IMR-90 (cell line): ENCODE measurements at regions not wholly inside any gene's neighbourhood (a gene's known extent, or its start where the extent isn't known, plus 50 kb on each side); places are given as distances from the start of the nearest gene placed in this dataset.

Experiments
- ATAC-seq: fragments of 200-7000 bp; cut with Tn5 transposase; 2 replicates; pipeline ENCODE4 v1.9.1; 2020; ENCODE audit warnings: low read depth, mild to moderate bottlenecking, moderate library complexity
- BruUV-seq: library from RNA; stranded (reverse); fragments of 400-500 nt; replicated peaks from 2 replicates; lab custom pipeline; 2021; lab: Mats Ljungman, UMichigan
- CTCF ChIA-PET: fragments of 300-600 bp; formaldehyde crosslinking; extraction: SDS; loops from one replicate; lab custom pipeline; 2021; ENCODE audit warnings: antibody characterized with exemption; lab: Yijun Ruan, JAX
- POLR2A ChIA-PET: fragments of 300-600 bp; sonication (Branson Sonifier 250); formaldehyde crosslinking; loops from one replicate; lab custom pipeline; 2022; ENCODE audit warnings: antibody characterized with exemption; ENCODE audit not compliant: unreplicated experiment; lab: Charles Lee
- DNase-seq: peaks from one replicate; pipeline ENCODE4 v3.0.0; 2013
- H2AFZ ChIP-seq: replicated peaks from 2 replicates; pipeline ENCODE3; 2013; ENCODE audit warnings: low read length, mild to moderate bottlenecking; ENCODE audit not compliant: poor library complexity
- H2AK5ac ChIP-seq: 2 replicates; pipeline ENCODE4 v1.6.1; 2013; ENCODE audit warnings: low read depth, low read length, inconsistent platforms
- H2AK9ac ChIP-seq: replicated peaks from 2 replicates; pipeline ENCODE3; 2013; ENCODE audit warnings: mild to moderate bottlenecking, low read depth, low read length, moderate library complexity; ENCODE audit not compliant: poor library complexity
- H2BK120ac ChIP-seq: 2 replicates; pipeline ENCODE4 v1.6.1; 2013; ENCODE audit warnings: low read depth, low read length, inconsistent platforms
- H2BK15ac ChIP-seq: 3 replicates; pipeline ENCODE4 v1.6.1; 2013; ENCODE audit warnings: low read depth, low read length, inconsistent platforms
- H2BK20ac ChIP-seq: 2 replicates; pipeline ENCODE4 v1.6.1; 2013; ENCODE audit warnings: low read depth, mild to moderate bottlenecking, inconsistent platforms, low read length, moderate library complexity
- H2BK5ac ChIP-seq: 2 replicates; pipeline ENCODE4 v1.6.1; 2013; ENCODE audit warnings: mild to moderate bottlenecking, low read depth, low read length, inconsistent platforms; ENCODE audit not compliant: poor library complexity, severe bottlenecking
- H3K14ac ChIP-seq: replicated peaks from 2 replicates; pipeline ENCODE4 v1.6.1; 2013; ENCODE audit warnings: low read depth, low read length, inconsistent platforms
- H3K18ac ChIP-seq: 2 replicates; pipeline ENCODE4 v1.6.1; 2013; ENCODE audit warnings: low read depth, low read length, control low read depth
- H3K23ac ChIP-seq: 2 replicates; pipeline ENCODE4 v1.6.1; 2013; ENCODE audit warnings: low read depth, low read length, inconsistent platforms
- H3K27ac ChIP-seq: 2 replicates; pipeline ENCODE4 v1.5.1; 2013; ENCODE audit warnings: mild to moderate bottlenecking, control low read depth, low read length; ENCODE audit not compliant: insufficient read depth
- H3K27me3 ChIP-seq: 2 replicates; pipeline ENCODE4 v1.6.1; 2013; ENCODE audit warnings: low read length; ENCODE audit not compliant: control insufficient read depth, insufficient read depth
- H3K36me3 ChIP-seq: 2 replicates; pipeline ENCODE4 v1.6.1; 2013; ENCODE audit warnings: low read length, mixed read lengths; ENCODE audit not compliant: control insufficient read depth, insufficient read depth
- H3K4ac ChIP-seq: 2 replicates; pipeline ENCODE4 v1.6.1; 2013; ENCODE audit warnings: low read depth, low read length, inconsistent platforms
- H3K4me1 ChIP-seq: 2 replicates; pipeline ENCODE4 v1.6.1; 2013; ENCODE audit warnings: low read length, mixed read lengths; ENCODE audit not compliant: control insufficient read depth, insufficient read depth
- H3K4me2 ChIP-seq: 2 replicates; pipeline ENCODE4 v1.6.1; 2013; ENCODE audit warnings: low read depth, mild to moderate bottlenecking, control low read depth, low read length, moderate library complexity
- H3K4me3 ChIP-seq: 2 replicates; pipeline ENCODE4 v1.5.1; 2013; ENCODE audit warnings: low read depth, mild to moderate bottlenecking, control low read depth, low read length, moderate library complexity; ENCODE audit not compliant: insufficient read depth
- H3K56ac ChIP-seq: 2 replicates; pipeline ENCODE4 v1.6.1; 2013; ENCODE audit warnings: low read length, inconsistent platforms; ENCODE audit not compliant: insufficient read depth; ENCODE audit errors: extremely low read depth
- H3K79me1 ChIP-seq, 2 experiments: 2 replicates each; pipeline ENCODE4 v1.6.1; 2013; ENCODE audit warnings: low read length in 2 of 2, inconsistent platforms in 1 of 2, low read depth in 1 of 2
- H3K9ac ChIP-seq: 2 replicates; pipeline ENCODE4 v1.6.1; 2013; ENCODE audit warnings: low read depth, low read length, control low read depth
- H3K9me1 ChIP-seq: 2 replicates; pipeline ENCODE4 v1.6.1; 2013; ENCODE audit warnings: low read length, inconsistent platforms; ENCODE audit not compliant: insufficient read depth
- H3K9me3 ChIP-seq: 2 replicates; pipeline ENCODE4 v1.6.1; 2013; ENCODE audit warnings: low read length; ENCODE audit not compliant: control insufficient read depth, insufficient read depth
- H4K20me1 ChIP-seq: 2 replicates; pipeline ENCODE4 v1.6.1; 2013; ENCODE audit warnings: low read length, inconsistent platforms; ENCODE audit not compliant: insufficient read depth
- H4K5ac ChIP-seq: 2 replicates; pipeline ENCODE4 v1.6.1; 2013; ENCODE audit warnings: mild to moderate bottlenecking, low read depth, low read length, control low read depth
- H4K8ac ChIP-seq, 2 experiments: 2 replicates each; pipeline ENCODE4 v1.6.1; 2013; ENCODE audit warnings: low read depth in 2 of 2, low read length in 2 of 2, control low read depth in 1 of 2, inconsistent platforms in 1 of 2
- H4K91ac ChIP-seq: 2 replicates; pipeline ENCODE4 v1.6.1; 2013; ENCODE audit warnings: low read depth, low read length, inconsistent platforms; ENCODE audit not compliant: insufficient read depth
- FOS ChIP-seq: fragments of 150-350 bp; IDR thresholded peaks from 2 replicates; pipeline ENCODE4 v1.6.1; 2016; ENCODE audit warnings: low read depth, low read length
- RAD21 ChIP-seq: IDR thresholded peaks from 2 replicates; pipeline ENCODE4 v1.6.1; 2012; ENCODE audit warnings: low read length, improper control_type of control experiment
- dilution Hi-C: fragments of 300-500 bp; cut with HindIII; formaldehyde crosslinking; loops from one replicate; pipeline ENCODE4 v1.14.3; 2018; ENCODE audit warnings: low sequenced_read_pairs; ENCODE audit not compliant: unreplicated experiment
- in situ Hi-C: fragments of 300-500 bp; cut with MboI; formaldehyde crosslinking; loops from 3 replicates; pipeline ENCODE4 v1.14.3; 2019; ENCODE audit warnings: low sequenced_read_pairs, inconsistent platforms, mixed read lengths
- intact Hi-C: fragments of 100-400 bp; cut with micrococcal nuclease; formaldehyde crosslinking; loops from 2 replicates; pipeline ENCODE4 v1.10.0; 2022

GRCh38 chr5:143896966-143897365 lies 85.0 kb downstream of the HMHB1 start:
- Histone ChIP-seq H3K4me2 (peak overlapping the region; percentile 10; the same call in 1 of the 2 replicates), H3K36me3 (no peaks in the 10 kb centered on the region), H2AK5ac (no peak overlapping the region), H3K23ac (no peak overlapping the region; the same call in 1 of the 2 replicates), H2BK20ac (no peak overlapping the region), H4K20me1 (no peaks in the 10 kb centered on the region), H3K27ac (no peak overlapping the region), H2AFZ (no peak overlapping the region), H3K56ac (no peak overlapping the region), H4K8ac (peak overlapping the region in 1 of 2 experiments; percentile 7; a peak in 1 of 4 replicates), H3K27me3 (no peaks in the 10 kb centered on the region), H3K9me3 (no peaks in the 10 kb centered on the region), H2AK9ac (no peak overlapping the region), H4K5ac (no peak overlapping the region), H3K9me1 (peaks cover 5% of the 10 kb centered on the region), H2BK5ac (peak overlapping the region; percentile 6), H2BK15ac (no peak overlapping the region), H3K18ac (peak overlapping the region; percentile 47; the same call in 1 of the 2 replicates), H3K4me1 (peaks cover 6% of the 10 kb centered on the region; the same call in 1 of the 2 replicates), H3K9ac (no peak overlapping the region), H2BK120ac (peak overlapping the region; percentile 11; the same call in 1 of the 2 replicates), H3K4me3 (no peak overlapping the region), H4K91ac (no peak overlapping the region), H3K14ac (no peak overlapping the region), H3K4ac (peak overlapping the region; percentile 5; the same call in 1 of the 2 replicates), H3K79me1 (no peaks in the 10 kb centered on the region)
- ATAC-seq, result peak; percentile 95
- intact Hi-C loops, result no loop called here
- POLR2A ChIA-PET, result no interaction called here
- in situ Hi-C loops, result no loop called here
- TF ChIP-seq FOS (peak; percentile 80), RAD21 (no peak)
- CTCF ChIA-PET, result interaction anchor here (0.6 kb wide), 1 partner anchor 108 kb away, joined by 3 read pairs; no protein-coding TSS in a partner anchor
- no TSS peak for BruUV-seq
- dilution Hi-C loops, result no loop called here
- peak; percentile 81 for DNase-seq
